HG03469 (cell line): ENCODE measurements at regions not wholly inside any gene's neighbourhood (a gene's known extent, or its start where the extent isn't known, plus 50 kb on each side); places are given as distances from the start of the nearest gene placed in this dataset.
"Not testable (repeated sequence)": the region's sequence is repeated elsewhere in the genome, so short reads cannot be mapped to it uniquely, and the experiment has no call there.

Source experiments
- ATAC-seq: cut with Tn5 transposase; IDR thresholded peaks from one replicate; pipeline ENCODE4 v1.9.1; 2021; ENCODE audit warnings: mild to moderate bottlenecking, moderate library complexity, moderate number of reproducible peaks; ENCODE audit not compliant: unreplicated experiment

GRCh38 chr6:140258302-140258701, 883.9 kb upstream of the CITED2 start:
- ATAC-seq: not testable (repeated sequence)

GRCh38 chr6:140256248-140256647, 881.8 kb upstream of the CITED2 start:
- no peak for ATAC-seq

GRCh38 chr6:140253096-140253495, 878.6 kb upstream of the CITED2 start:
- ATAC-seq: no peak

- no peak for ATAC-seq
These were observed 877.7 kb upstream of the CITED2 start for GRCh38 chr6:140252099-140252498.

GRCh38 chr6:140245296-140246040, 871.0 kb upstream of the CITED2 start:
- no peak for ATAC-seq

GRCh38 chr6:140237251-140237650, 862.8 kb upstream of the CITED2 start:
- ATAC-seq: no peak

- no peak for ATAC-seq
These were observed 862.3 kb upstream of the CITED2 start for GRCh38 chr6:140236732-140237131.

- ATAC-seq: no peak
These were observed 855.8 kb upstream of the CITED2 start for GRCh38 chr6:140230282-140230681.

GRCh38 chr6:140228491-140228890, 854.0 kb upstream of the CITED2 start:
- ATAC-seq: no peak

- ATAC-seq: no peak
These were observed 852.2 kb upstream of the CITED2 start for GRCh38 chr6:140226637-140227036.

- no peak for ATAC-seq
These were observed 851.4 kb upstream of the CITED2 start for GRCh38 chr6:140225701-140226436.

GRCh38 chr6:140217283-140217682, 842.8 kb upstream of the CITED2 start:
- ATAC-seq: no peak

GRCh38 chr6:140209775-140210174, 835.3 kb upstream of the CITED2 start:
- no peak for ATAC-seq

- no peak for ATAC-seq
These were observed 833.8 kb upstream of the CITED2 start for GRCh38 chr6:140208286-140208685.

GRCh38 chr6:140205795-140206593, 831.5 kb upstream of the CITED2 start:
- ATAC-seq: no peak

- ATAC-seq: no peak
These were observed 829.7 kb upstream of the CITED2 start for GRCh38 chr6:140204154-140204553.

- no peak for ATAC-seq
These were observed 829.3 kb upstream of the CITED2 start for GRCh38 chr6:140203661-140204147.

- ATAC-seq: no peak
These were observed 828.6 kb upstream of the CITED2 start for GRCh38 chr6:140202964-140203515.

GRCh38 chr6:140201787-140202458, 827.5 kb upstream of the CITED2 start:
- no peak for ATAC-seq

- no peak for ATAC-seq
These were observed 818.8 kb upstream of the CITED2 start for GRCh38 chr6:140193269-140193668.
